Spleen (tissue), 11 donors: ENCODE measurements at regions not wholly inside any gene's neighbourhood (a gene's known extent, or its start where the extent isn't known, plus 50 kb on each side); places are given as distances from the start of the nearest gene placed in this dataset.

Source experiments
- DNase-seq: peaks from one replicate; pipeline ENCODE4 v3.0.0-alpha.2; 2020
- H3K27ac ChIP-seq, 8 donors: fragments of 200-600 bp; sonication (generic) in 7 of 8; 1 replicate in 4 of 8; 2 replicates in 4 of 8; pipeline versions ENCODE4 v1.5.0 to v1.8.0; 2016 to 2021; ENCODE audit warnings: inconsistent platforms in 4 of 8, mild to moderate bottlenecking in 4 of 8, moderate library complexity in 1 of 8
- H3K27me3 ChIP-seq, 7 donors: fragments of 200-600 bp; sonication (generic) in 6 of 7; replicated peaks in 1 of 7; 1 replicate in 4 of 7; 2 replicates in 3 of 7; pipeline versions ENCODE4 v1.5.0 to v1.8.0; 2016 to 2021; ENCODE audit warnings: inconsistent platforms in 3 of 7, mild to moderate bottlenecking in 1 of 7
- H3K36me3 ChIP-seq, 6 donors: fragments of 200-600 bp; sonication (generic) in 5 of 6; 1 replicate in 4 of 6; 2 replicates in 2 of 6; pipeline versions ENCODE4 v1.5.0 to v1.8.0; 2016 to 2021; ENCODE audit warnings: inconsistent platforms in 2 of 6
- H3K4me1 ChIP-seq, 6 donors: fragments of 200-600 bp; sonication (generic) in 5 of 6; 1 replicate in 3 of 6; 2 replicates in 3 of 6; pipeline versions ENCODE4 v1.5.0 to v1.8.0; 2016 to 2021; ENCODE audit warnings: inconsistent platforms in 3 of 6
- H3K4me3 ChIP-seq, 8 donors: fragments of 200-600 bp; sonication (generic) in 7 of 8; 1 replicate in 4 of 8; 2 replicates in 4 of 8; pipeline versions ENCODE4 v1.5.0 to v1.8.0; 2016 to 2021; ENCODE audit warnings: inconsistent platforms in 4 of 8, mild to moderate bottlenecking in 4 of 8, moderate library complexity in 2 of 8
- H3K9me3 ChIP-seq, 8 donors: fragments of 200-600 bp; sonication (generic) in 7 of 8; 1 replicate in 4 of 8; 2 replicates in 4 of 8; pipeline versions ENCODE4 v1.5.0 to v1.8.0; 2016 to 2021; ENCODE audit warnings: inconsistent platforms in 4 of 8
- POLR2A ChIP-seq, 3 donors: fragments of 450-650 bp; IDR thresholded peaks; one replicate each; pipeline ENCODE4 v1.5.1; 2017; ENCODE audit warnings: antibody characterized with exemption in 3 of 3, mild to moderate bottlenecking in 1 of 3
- POLR2AphosphoS5 ChIP-seq, 3 donors: sonication (generic); formaldehyde crosslinking; IDR thresholded peaks; one replicate each; pipeline ENCODE4 v1.5.1; 2017; ENCODE audit warnings: antibody characterized with exemption in 3 of 3
- WGBS, 5 donors: extraction: QIAGEN DNeasy Blood & Tissue Kit in 3 of 5; methylation state at CpG; one replicate each; pipeline versions ENCODE4 v1.1.5 to v1.1.7; 2013 to 2018; 5-methylcytosine and 5-hydroxymethylcytosine counted together
- intact Hi-C: fragments of 100-400 bp; cut with DNase I; formaldehyde crosslinking; loops from one replicate; pipeline ENCODE4 v1.15.0; 2023; ENCODE audit warnings: low total_unique reads
- TF ChIP-seq, protein P1 (sequence below), 11 experiments: fragments of 200-600 bp in 7 of 11; fragments of 450-650 bp in 4 of 11; sonication (generic) in 4 of 11; IDR thresholded peaks in 8 of 11; conservative IDR thresholded peaks in 3 of 11; 1 replicate in 7 of 11; 2 replicates in 4 of 11; pipeline versions ENCODE4 v1.4.0 to v1.8.0; 2016 to 2021; ENCODE audit warnings: antibody characterized with exemption in 11 of 11, inconsistent platforms in 4 of 11, mild to moderate bottlenecking in 1 of 11
- donor health status: healthy with polysubstance abuse.
- donor health status: DM: no; HTN: no; CAD: no; lungs with moderate emphysema.
- donor health status: DM: no; HTN: no; CAD: no.
- donor health status: Bipolar disorder and iron deficiency.
- donor health status: healthy.
- donor health status: DM: no; HTN: no; CAD: no.
- donor health status: DM: yes; HTN: yes; CAD: no.

- 70 to 86% (median 77%) methylated on average over 11 of the region's 11 CpGs for WGBS, 5 donors
- no peaks in the 10 kb centered on the region for H3K4me1 ChIP-seq
- H3K27ac ChIP-seq, result no peak overlapping the region
- TF ChIP-seq, protein P1, sequence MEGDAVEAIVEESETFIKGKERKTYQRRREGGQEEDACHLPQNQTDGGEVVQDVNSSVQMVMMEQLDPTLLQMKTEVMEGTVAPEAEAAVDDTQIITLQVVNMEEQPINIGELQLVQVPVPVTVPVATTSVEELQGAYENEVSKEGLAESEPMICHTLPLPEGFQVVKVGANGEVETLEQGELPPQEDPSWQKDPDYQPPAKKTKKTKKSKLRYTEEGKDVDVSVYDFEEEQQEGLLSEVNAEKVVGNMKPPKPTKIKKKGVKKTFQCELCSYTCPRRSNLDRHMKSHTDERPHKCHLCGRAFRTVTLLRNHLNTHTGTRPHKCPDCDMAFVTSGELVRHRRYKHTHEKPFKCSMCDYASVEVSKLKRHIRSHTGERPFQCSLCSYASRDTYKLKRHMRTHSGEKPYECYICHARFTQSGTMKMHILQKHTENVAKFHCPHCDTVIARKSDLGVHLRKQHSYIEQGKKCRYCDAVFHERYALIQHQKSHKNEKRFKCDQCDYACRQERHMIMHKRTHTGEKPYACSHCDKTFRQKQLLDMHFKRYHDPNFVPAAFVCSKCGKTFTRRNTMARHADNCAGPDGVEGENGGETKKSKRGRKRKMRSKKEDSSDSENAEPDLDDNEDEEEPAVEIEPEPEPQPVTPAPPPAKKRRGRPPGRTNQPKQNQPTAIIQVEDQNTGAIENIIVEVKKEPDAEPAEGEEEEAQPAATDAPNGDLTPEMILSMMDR (IDR thresholded peaks at IDR 0.05 in 8 of 11, conservative IDR thresholded peaks at IDR 0.05 in 3 of 11), result no peak
- TF ChIP-seq POLR2AphosphoS5 (IDR thresholded peaks at IDR 0.05) (no peak), POLR2A (IDR thresholded peaks at IDR 0.05) (no peak)
- peaks cover 0 to 21% (median 6%) of the 10 kb centered on the region in 8 donors for H3K9me3 ChIP-seq
- H3K27me3 ChIP-seq, result peaks cover 0 to 10% (median 0%) of the 10 kb centered on the region in 7 donors
- no peak for DNase-seq
- intact Hi-C loops, result no loop called here
- H3K4me3 ChIP-seq, result no peak overlapping the region
- H3K36me3 ChIP-seq, result no peaks in the 10 kb centered on the region
These were observed 171.6 kb upstream of the MKI67 start for GRCh38 chr10:128297709-128298378.

DNA sequence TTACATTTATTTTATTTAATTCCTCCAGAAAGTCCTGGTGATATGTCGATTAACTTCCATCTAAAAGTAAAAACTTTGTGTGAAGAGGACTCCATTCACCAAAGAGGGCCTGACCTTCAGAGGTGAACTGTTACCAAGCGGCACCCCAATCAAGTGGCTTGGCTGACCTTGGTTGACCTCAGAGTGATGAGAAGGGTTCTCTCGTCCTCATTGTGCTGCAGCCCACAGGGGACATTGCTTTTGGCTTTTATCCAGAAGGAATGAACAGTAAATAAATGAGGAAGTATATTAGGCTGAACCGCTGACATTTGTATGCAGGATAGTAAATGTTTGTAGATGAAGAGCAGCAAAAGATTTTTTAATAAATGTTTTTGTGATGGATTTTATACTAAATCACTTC, 172.4 kb upstream of the MKI67 start:
- H3K4me3 ChIP-seq, result no peak overlapping the region
- DNase-seq, result no peak
- no peaks in the 10 kb centered on the region for H3K36me3 ChIP-seq
- H3K27ac ChIP-seq, result no peak overlapping the region
- no peak for TF ChIP-seq POLR2AphosphoS5 (IDR thresholded peaks at IDR 0.05)
- TF ChIP-seq POLR2A (IDR thresholded peaks at IDR 0.05), result no peak
- TF ChIP-seq, protein P1 (IDR thresholded peaks at IDR 0.05 in 8 of 11, conservative IDR thresholded peaks at IDR 0.05 in 3 of 11), result no peak
- intact Hi-C loops, result no loop called here
- WGBS, 5 donors, result 55 to 73% (median 60%) methylated on average over 4 of the region's 4 CpGs
- H3K27me3 ChIP-seq, result peaks cover 0 to 10% (median 0%) of the 10 kb centered on the region in 7 donors
- peaks cover 0 to 21% (median 6%) of the 10 kb centered on the region in 8 donors for H3K9me3 ChIP-seq
- H3K4me1 ChIP-seq, result no peaks in the 10 kb centered on the region

GRCh38 chr10:128300290-128300824, 174.1 kb upstream of the MKI67 start:
- Histone ChIP-seq H3K9me3 (peaks cover 0 to 21% (median 6%) of the 10 kb centered on the region in 8 donors), H3K27ac (no peak overlapping the region), H3K4me3 (no peak overlapping the region), H3K27me3 (peaks cover 0 to 5% (median 0%) of the 10 kb centered on the region in 7 donors), H3K36me3 (no peaks in the 10 kb centered on the region), H3K4me1 (no peaks in the 10 kb centered on the region)
- no peak for TF ChIP-seq POLR2A (IDR thresholded peaks at IDR 0.05)
- TF ChIP-seq, protein P1 (IDR thresholded peaks at IDR 0.05 in 8 of 11, conservative IDR thresholded peaks at IDR 0.05 in 3 of 11), result no peak
- no peak for TF ChIP-seq POLR2AphosphoS5 (IDR thresholded peaks at IDR 0.05)
- intact Hi-C loops, result no loop called here
- DNase-seq, result no peak
- 77 to 92% (median 84%) methylated on average over 13 of the region's 13 CpGs for WGBS, 5 donors

DNA sequence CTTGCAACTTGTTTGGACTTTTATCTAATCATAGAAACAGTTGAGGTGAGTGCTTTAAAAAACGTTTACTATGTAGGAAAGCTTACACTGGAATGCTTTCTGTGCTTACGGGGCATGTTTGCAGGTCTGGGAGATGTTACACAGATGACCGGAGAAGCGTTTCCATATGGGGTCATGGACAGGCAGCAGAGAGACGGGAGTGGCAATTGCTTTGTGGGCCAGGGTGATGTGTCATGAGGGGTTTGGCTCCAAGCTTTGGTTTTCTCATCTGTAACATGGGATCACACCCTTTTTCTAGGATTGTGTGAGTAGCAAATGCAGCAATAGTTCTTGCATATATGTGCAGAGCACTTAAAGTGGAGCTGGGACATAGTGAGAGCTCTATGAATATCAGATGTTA, 174.8 kb upstream of the MKI67 start:
- 79 to 88% (median 82%) methylated on average over 5 of the region's 5 CpGs for WGBS, 5 donors

More for the DNA sequence above, 174.8 kb upstream of the MKI67 start:
- peaks cover 0 to 21% (median 6%) of the 10 kb centered on the region in 8 donors for H3K9me3 ChIP-seq
- DNase-seq, result no peak
- no peak overlapping the region for H3K4me3 ChIP-seq
- H3K36me3 ChIP-seq, result no peaks in the 10 kb centered on the region
- H3K27ac ChIP-seq, result no peak overlapping the region
- H3K4me1 ChIP-seq, result no peaks in the 10 kb centered on the region
- H3K27me3 ChIP-seq, result peaks cover 0 to 8% (median 0%) of the 10 kb centered on the region in 7 donors
- intact Hi-C loops, result no loop called here
- TF ChIP-seq POLR2AphosphoS5 (IDR thresholded peaks at IDR 0.05) (no peak), POLR2A (IDR thresholded peaks at IDR 0.05) (no peak)
- TF ChIP-seq, protein P1 (IDR thresholded peaks at IDR 0.05 in 8 of 11, conservative IDR thresholded peaks at IDR 0.05 in 3 of 11), result no peak
